NT2/D1 (cell line): ENCODE measurements at regions not wholly inside any gene's neighbourhood (a gene's known extent, or its start where the extent isn't known, plus 50 kb on each side); places are given as distances from the start of the nearest gene placed in this dataset.

ENCODE experiments used
- DNase-seq: peaks from one replicate; pipeline ENCODE4 v3.0.0-alpha.2; 2011; ENCODE audit warnings: low read depth, low spot score
- H3K27me3 ChIP-seq: 2 replicates; pipeline ENCODE4 v1.6.0; 2011; ENCODE audit warnings: mild to moderate bottlenecking; ENCODE audit not compliant: insufficient read length, insufficient read depth
- H3K36me3 ChIP-seq: 2 replicates; pipeline ENCODE4 v1.6.1; 2011; ENCODE audit warnings: mild to moderate bottlenecking, low read length, mixed read lengths; ENCODE audit not compliant: insufficient read depth, insufficient read length
- H3K4me1 ChIP-seq: 2 replicates; pipeline ENCODE4 v1.5.1; 2011; ENCODE audit not compliant: insufficient read depth, insufficient read length
- H3K4me3 ChIP-seq: 2 replicates; pipeline ENCODE4 v1.5.1; 2011; ENCODE audit warnings: low read depth; ENCODE audit not compliant: insufficient read length
- H3K9ac ChIP-seq: 2 replicates; pipeline ENCODE4 v1.6.0; 2011; ENCODE audit warnings: low read depth; ENCODE audit not compliant: insufficient read length
- H3K9me3 ChIP-seq: 2 replicates; pipeline ENCODE4 v1.5.1; 2011; ENCODE audit warnings: mild to moderate bottlenecking, low read length; ENCODE audit not compliant: insufficient read depth
- SUZ12 ChIP-seq: IDR thresholded peaks from 2 replicates; pipeline ENCODE4 v1.6.1; 2011; ENCODE audit not compliant: insufficient read length, insufficient read depth; ENCODE audit errors: extremely low read depth
- YY1 ChIP-seq: IDR thresholded peaks from 2 replicates; pipeline ENCODE4 v1.6.1; 2011; ENCODE audit not compliant: insufficient read length, insufficient read depth
- ZNF274 ChIP-seq: IDR thresholded peaks from 2 replicates; pipeline ENCODE4 v1.6.1; 2011; ENCODE audit warnings: mild to moderate bottlenecking, low read depth, low read length

- Histone ChIP-seq H3K4me3 (no peak overlapping the region), H3K36me3 (no peaks in the 10 kb centered on the region), H3K4me1 (no peaks in the 10 kb centered on the region), H3K9ac (no peak overlapping the region), H3K9me3 (no peaks in the 10 kb centered on the region), H3K27me3 (no peaks in the 10 kb centered on the region)
- no peak for DNase-seq
- TF ChIP-seq SUZ12: no peak
- TF ChIP-seq YY1: no peak
- no peak for TF ChIP-seq ZNF274
These were observed 91.9 kb downstream of the RPLP1 start for GRCh38 chr15:69544365-69545113.

- Histone ChIP-seq H3K4me1 (no peaks in the 10 kb centered on the region), H3K4me3 (no peak overlapping the region), H3K9me3 (peaks cover 3% of the 10 kb centered on the region; the same call in 1 of the 2 replicates), H3K9ac (no peak overlapping the region), H3K36me3 (no peaks in the 10 kb centered on the region), H3K27me3 (no peaks in the 10 kb centered on the region)
- no peak for TF ChIP-seq ZNF274
- TF ChIP-seq YY1: no peak
- TF ChIP-seq SUZ12: no peak
- no peak for DNase-seq
These were observed 93.6 kb downstream of the RPLP1 start for GRCh38 chr15:69546182-69546581.

GRCh38 chr15:69548395-69549180, 96.0 kb downstream of the RPLP1 start:
- TF ChIP-seq ZNF274: no peak
- no peak for TF ChIP-seq SUZ12
- no peak for TF ChIP-seq YY1
- H3K4me1 ChIP-seq: no peaks in the 10 kb centered on the region
- H3K4me3 ChIP-seq: no peak overlapping the region
- no peak for DNase-seq
- peaks cover 18% of the 10 kb centered on the region for H3K9me3 ChIP-seq
- no peaks in the 10 kb centered on the region for H3K27me3 ChIP-seq
- H3K9ac ChIP-seq: no peak overlapping the region
- H3K36me3 ChIP-seq: no peaks in the 10 kb centered on the region

GRCh38 chr15:69551391-69552056, 98.9 kb downstream of the RPLP1 start:
- Histone ChIP-seq H3K4me1 (no peaks in the 10 kb centered on the region), H3K9me3 (peaks cover 18% of the 10 kb centered on the region), H3K27me3 (no peaks in the 10 kb centered on the region), H3K9ac (no peak overlapping the region), H3K36me3 (no peaks in the 10 kb centered on the region), H3K4me3 (no peak overlapping the region)
- TF ChIP-seq ZNF274 (no peak), YY1 (no peak), SUZ12 (no peak)
- no peak for DNase-seq

GRCh38 chr15:69552057-69552815, 99.6 kb downstream of the RPLP1 start:
- Histone ChIP-seq H3K36me3 (no peaks in the 10 kb centered on the region), H3K27me3 (no peaks in the 10 kb centered on the region), H3K9ac (no peak overlapping the region), H3K4me1 (no peaks in the 10 kb centered on the region), H3K9me3 (peaks cover 18% of the 10 kb centered on the region), H3K4me3 (no peak overlapping the region)
- TF ChIP-seq YY1 (no peak), ZNF274 (no peak), SUZ12 (no peak)
- DNase-seq: no peak

- TF ChIP-seq ZNF274 (no peak), SUZ12 (no peak), YY1 (no peak)
- no peak overlapping the region for H3K4me3 ChIP-seq
- H3K9ac ChIP-seq: no peak overlapping the region
- no peaks in the 10 kb centered on the region for H3K4me1 ChIP-seq
- H3K27me3 ChIP-seq: no peaks in the 10 kb centered on the region
- no peak for DNase-seq
- no peaks in the 10 kb centered on the region for H3K36me3 ChIP-seq
- H3K9me3 ChIP-seq: peaks cover 18% of the 10 kb centered on the region
These were observed 101.1 kb downstream of the RPLP1 start for GRCh38 chr15:69553686-69554085.

GRCh38 chr15:69554279-69554961, 101.8 kb downstream of the RPLP1 start:
- TF ChIP-seq YY1 (no peak), SUZ12 (no peak), ZNF274 (no peak)
- no peaks in the 10 kb centered on the region for H3K36me3 ChIP-seq
- DNase-seq: no peak
- H3K9me3 ChIP-seq: peaks cover 18% of the 10 kb centered on the region
- H3K4me3 ChIP-seq: no peak overlapping the region
- H3K27me3 ChIP-seq: no peaks in the 10 kb centered on the region
- no peaks in the 10 kb centered on the region for H3K4me1 ChIP-seq
- H3K9ac ChIP-seq: no peak overlapping the region
